ENCODE measurements at regions not wholly inside any gene's neighbourhood (a gene's known extent, or its start where the extent isn't known, plus 50 kb on each side); places are given as distances from the start of the nearest gene placed in this dataset.

DNA sequence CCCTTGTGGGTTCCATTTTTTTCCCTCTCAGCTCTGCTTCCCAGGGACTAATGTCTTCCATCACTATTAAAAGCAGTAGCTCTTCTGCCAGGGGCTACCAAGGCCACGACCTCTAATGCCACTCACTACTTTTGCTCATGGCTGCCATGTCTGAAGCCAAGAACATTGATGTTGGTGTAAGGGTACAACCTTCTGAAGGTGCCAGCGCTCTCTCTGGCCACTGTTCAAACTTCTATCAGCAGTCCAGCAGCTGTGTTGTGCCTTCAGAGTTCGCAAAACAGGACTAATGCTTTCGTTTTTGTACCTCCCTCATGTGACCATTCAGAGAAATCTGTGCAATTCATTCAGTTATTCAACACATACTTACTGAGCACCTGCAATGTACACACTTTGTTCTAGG lies 121.5 kb upstream of the ENPEP start:
- TF ChIP-seq REST (IDR thresholded peaks at IDR 0.05; ENCODE audit: low read depth) (no peak), FOXM1 (IDR thresholded peaks at IDR 0.05; ENCODE audit: borderline replicate concordance, low read depth) (no peak)
